AG09319 (cell line): ENCODE measurements at regions not wholly inside any gene's neighbourhood (a gene's known extent, or its start where the extent isn't known, plus 50 kb on each side); places are given as distances from the start of the nearest gene placed in this dataset.

ENCODE experiments used
- DNase-seq: peaks from one replicate; pipeline ENCODE4 v3.0.0-alpha.2; 2010; ENCODE audit warnings: low read depth; ENCODE audit errors: extremely low read depth
- TF ChIP-seq, protein P1 (sequence below): IDR thresholded peaks from 2 replicates; pipeline ENCODE4 v1.5.1; 2011; ENCODE audit warnings: low read depth, mild to moderate bottlenecking, inconsistent platforms, low read length, moderate library complexity

- DNase-seq, result no peak
These were observed 176.3 kb upstream of the ARID2 start for GRCh38 chr12:45553204-45553603.

GRCh38 chr12:45557016-45557415 lies 172.5 kb upstream of the ARID2 start:
- TF ChIP-seq, protein P1, sequence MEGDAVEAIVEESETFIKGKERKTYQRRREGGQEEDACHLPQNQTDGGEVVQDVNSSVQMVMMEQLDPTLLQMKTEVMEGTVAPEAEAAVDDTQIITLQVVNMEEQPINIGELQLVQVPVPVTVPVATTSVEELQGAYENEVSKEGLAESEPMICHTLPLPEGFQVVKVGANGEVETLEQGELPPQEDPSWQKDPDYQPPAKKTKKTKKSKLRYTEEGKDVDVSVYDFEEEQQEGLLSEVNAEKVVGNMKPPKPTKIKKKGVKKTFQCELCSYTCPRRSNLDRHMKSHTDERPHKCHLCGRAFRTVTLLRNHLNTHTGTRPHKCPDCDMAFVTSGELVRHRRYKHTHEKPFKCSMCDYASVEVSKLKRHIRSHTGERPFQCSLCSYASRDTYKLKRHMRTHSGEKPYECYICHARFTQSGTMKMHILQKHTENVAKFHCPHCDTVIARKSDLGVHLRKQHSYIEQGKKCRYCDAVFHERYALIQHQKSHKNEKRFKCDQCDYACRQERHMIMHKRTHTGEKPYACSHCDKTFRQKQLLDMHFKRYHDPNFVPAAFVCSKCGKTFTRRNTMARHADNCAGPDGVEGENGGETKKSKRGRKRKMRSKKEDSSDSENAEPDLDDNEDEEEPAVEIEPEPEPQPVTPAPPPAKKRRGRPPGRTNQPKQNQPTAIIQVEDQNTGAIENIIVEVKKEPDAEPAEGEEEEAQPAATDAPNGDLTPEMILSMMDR, result no peak
- no peak for DNase-seq

More at GRCh38 chr12:45553204-45553603, 176.3 kb upstream of the ARID2 start:
- TF ChIP-seq, protein P1, result no peak

- TF ChIP-seq, protein P1, result no peak
- DNase-seq, result no peak
These were observed 171.2 kb upstream of the ARID2 start for GRCh38 chr12:45558353-45558752.

- TF ChIP-seq, protein P1, result no peak
- no peak for DNase-seq
These were observed 170.0 kb upstream of the ARID2 start for GRCh38 chr12:45559537-45559936.

- no peak for DNase-seq
- TF ChIP-seq, protein P1, result no peak
These were observed 168.8 kb upstream of the ARID2 start for GRCh38 chr12:45560689-45561088.

DNA sequence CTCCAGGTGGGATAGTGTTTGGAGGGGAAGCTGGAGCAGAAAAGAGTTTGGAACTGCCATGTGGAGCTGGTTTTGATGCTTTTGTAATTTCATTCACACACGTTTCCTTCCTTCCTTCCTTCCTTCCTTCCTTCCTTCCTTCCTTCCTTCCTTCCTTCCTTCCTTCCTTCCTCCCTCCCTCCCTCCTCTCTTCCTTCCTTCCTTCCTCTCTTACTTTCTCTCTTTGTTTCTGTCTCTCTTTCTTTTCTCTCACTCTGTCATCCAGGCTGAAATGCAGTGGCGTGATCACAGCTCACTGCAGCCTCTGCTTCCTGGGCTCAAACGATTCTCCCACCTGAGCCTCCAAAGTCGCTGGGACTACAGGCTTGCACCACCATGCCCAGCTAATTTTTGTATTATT lies 168.0 kb upstream of the ARID2 start:
- TF ChIP-seq, protein P1, result no peak
- no peak for DNase-seq

DNA sequence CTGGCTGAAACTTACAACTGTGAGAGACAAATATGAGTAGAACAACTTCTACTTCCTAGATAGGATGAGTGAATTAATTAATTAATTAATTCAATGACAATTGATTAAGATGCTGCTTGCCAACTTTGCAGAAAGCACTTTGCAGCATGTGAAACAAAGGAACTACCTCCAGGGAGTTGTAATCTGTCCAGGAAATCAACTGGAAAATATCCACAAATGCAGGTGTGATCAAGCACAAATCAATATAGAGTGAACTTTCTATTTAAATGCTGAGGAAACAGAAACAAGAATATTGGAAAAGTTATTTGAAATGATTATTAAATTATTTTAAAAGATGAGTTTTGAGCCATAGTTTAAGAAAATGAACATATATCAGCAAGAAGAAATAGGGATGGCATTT lies 163.9 kb upstream of the ARID2 start:
- TF ChIP-seq, protein P1, result no peak
- DNase-seq, result no peak
